ENCODE measurements at regions not wholly inside any gene's neighbourhood (a gene's known extent, or its start where the extent isn't known, plus 50 kb on each side); places are given as distances from the start of the nearest gene placed in this dataset.
"Not testable (repeated sequence)": the region's sequence is repeated elsewhere in the genome, so short reads cannot be mapped to it uniquely, and the experiment has no call there.

DNA sequence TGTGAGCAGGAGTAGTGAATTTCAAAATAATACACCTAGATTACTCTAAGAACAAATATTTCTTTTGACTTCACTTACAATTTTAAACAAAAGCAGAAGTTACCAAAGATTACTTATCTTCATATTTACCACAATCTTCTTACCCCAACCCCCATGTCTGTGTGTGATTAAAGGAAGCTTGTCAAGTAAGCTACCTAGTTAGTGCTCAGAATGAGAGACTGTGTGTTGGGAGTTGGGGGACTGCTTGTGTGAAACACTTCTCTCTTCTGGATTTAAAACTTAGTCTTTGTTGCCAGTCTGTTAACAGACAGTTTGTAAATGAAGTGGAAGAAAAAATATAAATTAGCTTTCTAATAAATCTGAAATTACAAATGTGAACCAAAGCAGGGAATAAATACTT is 145.3 kb upstream of the PABPC3 start:
- H2AK5ac ChIP-seq (ENCODE audit: low read depth, low read length); H2AFZ ChIP-seq (ENCODE audit: low read length); H3K4ac ChIP-seq (ENCODE audit: low read length); H3K4me1 ChIP-seq (ENCODE audit: control insufficient read depth in 2 of 2, insufficient read depth in 1 of 2, low read depth in 1 of 2, low read length in 2 of 2); H3K4me3 ChIP-seq (ENCODE audit: low read length in 2 of 2); H3K14ac ChIP-seq (ENCODE audit: low read length); H4K8ac ChIP-seq (ENCODE audit: low read depth, low read length); H3K27ac ChIP-seq (replicated peaks; ENCODE audit: low read length); H3K9ac ChIP-seq (ENCODE audit: low read depth, low read length, poor library complexity); H3K27me3 ChIP-seq (ENCODE audit: control insufficient read depth in 3 of 3, insufficient read depth in 3 of 3, low read depth in 1 of 3, low read length in 3 of 3); H3K4me2 ChIP-seq (ENCODE audit: insufficient read depth, low read length, poor library complexity, severe bottlenecking); H3K18ac ChIP-seq (ENCODE audit: low read length); DNase-seq (ENCODE audit: low spot score); H3K23ac ChIP-seq (ENCODE audit: low read depth, low read length, poor library complexity); H4K91ac ChIP-seq (ENCODE audit: low read depth, low read length, poor library complexity); H3K9me3 ChIP-seq (replicated peaks in 1 of 2; ENCODE audit: control insufficient read depth in 2 of 2, insufficient read depth in 1 of 2, low read depth in 1 of 2, low read length in 2 of 2); H2BK120ac ChIP-seq (ENCODE audit: low read depth, low read length); H3K36me3 ChIP-seq (replicated peaks in 1 of 2; ENCODE audit: control insufficient read depth in 2 of 2, insufficient read depth in 2 of 2, low read length in 2 of 2); H2BK12ac ChIP-seq (ENCODE audit: low read length); H2BK5ac ChIP-seq (ENCODE audit: low read length); H3K79me1 ChIP-seq (ENCODE audit: low read depth, low read length); H2BK15ac ChIP-seq (ENCODE audit: low read length): not testable (repeated sequence)

DNA sequence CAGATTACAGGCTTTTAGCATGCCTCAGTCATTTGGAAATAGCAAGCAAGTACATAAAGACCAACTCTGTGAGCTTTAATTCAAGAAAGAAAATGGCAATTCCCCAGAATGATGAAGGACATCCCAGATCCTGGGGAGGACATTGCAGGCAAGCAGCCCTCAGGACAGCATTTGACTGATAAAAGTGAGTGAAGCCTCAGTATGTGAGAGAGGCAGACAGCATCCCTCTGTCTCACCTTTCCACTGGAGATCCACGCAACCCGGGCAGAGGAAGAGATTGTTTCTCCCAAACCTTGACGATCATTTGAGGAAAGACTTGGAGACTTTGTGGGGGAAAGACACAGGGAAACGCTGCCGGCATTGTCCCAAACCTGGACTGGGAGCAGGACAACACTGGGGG is 128.0 kb upstream of the PABPC3 start:
- H2AK5ac ChIP-seq (ENCODE audit: low read depth, low read length); H2BK5ac ChIP-seq (ENCODE audit: low read length); H3K4me1 ChIP-seq (ENCODE audit: control insufficient read depth in 2 of 2, insufficient read depth in 1 of 2, low read depth in 1 of 2, low read length in 2 of 2); H4K91ac ChIP-seq (ENCODE audit: low read depth, low read length, poor library complexity); H2BK120ac ChIP-seq (ENCODE audit: low read depth, low read length); H3K27me3 ChIP-seq (ENCODE audit: control insufficient read depth in 3 of 3, insufficient read depth in 3 of 3, low read depth in 1 of 3, low read length in 3 of 3); H3K9ac ChIP-seq (ENCODE audit: low read depth, low read length, poor library complexity); H3K23ac ChIP-seq (ENCODE audit: low read depth, low read length, poor library complexity); H3K4ac ChIP-seq (ENCODE audit: low read length); H4K8ac ChIP-seq (ENCODE audit: low read depth, low read length); H3K14ac ChIP-seq (ENCODE audit: low read length); H2BK15ac ChIP-seq (ENCODE audit: low read length); H3K9me3 ChIP-seq (replicated peaks in 1 of 2; ENCODE audit: control insufficient read depth in 2 of 2, insufficient read depth in 1 of 2, low read depth in 1 of 2, low read length in 2 of 2); H3K27ac ChIP-seq (replicated peaks; ENCODE audit: low read length); DNase-seq (ENCODE audit: low spot score); H3K79me1 ChIP-seq (ENCODE audit: low read depth, low read length); H2BK12ac ChIP-seq (ENCODE audit: low read length); H3K36me3 ChIP-seq (replicated peaks in 1 of 2; ENCODE audit: control insufficient read depth in 2 of 2, insufficient read depth in 2 of 2, low read length in 2 of 2); H3K18ac ChIP-seq (ENCODE audit: low read length): not testable (repeated sequence)
- Histone ChIP-seq H3K4me2 (ENCODE audit: insufficient read depth, low read length, poor library complexity, severe bottlenecking) (peak overlapping the region; percentile 45), H2AFZ (ENCODE audit: low read length) (peak overlapping the region; percentile 87), H3K4me3 (ENCODE audit: low read length in 2 of 2) (peak overlapping the region; percentile 53 to 75)
- no CpG with 5 or more reads among the region's 5 CpGs for WGBS, 2 donors (ENCODE audit: extremely low coverage in 2 of 2, insufficient read length in 2 of 2, insufficient replicate concordance in 1 of 2)

DNA sequence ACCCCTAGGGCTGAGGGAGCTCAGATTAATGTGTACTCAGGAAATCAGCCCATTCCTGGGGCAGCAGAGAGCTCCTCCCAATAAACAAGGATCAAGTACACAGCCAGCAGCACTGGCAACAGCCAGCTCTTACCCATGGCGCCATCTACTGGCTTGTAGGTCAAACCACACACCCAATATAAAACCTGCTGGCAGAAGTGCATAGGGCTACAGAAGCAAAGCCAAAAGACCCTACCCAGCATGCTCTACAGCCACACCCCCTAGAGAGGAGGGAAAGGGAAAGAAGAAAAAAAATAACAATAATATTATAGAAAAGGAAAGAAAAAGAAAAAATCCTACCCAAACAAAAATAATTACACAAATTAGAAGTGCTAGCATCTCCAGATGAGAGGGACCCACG is 127.5 kb upstream of the PABPC3 start:
- H2BK12ac ChIP-seq (ENCODE audit: low read length); H3K36me3 ChIP-seq (replicated peaks in 1 of 2; ENCODE audit: control insufficient read depth in 2 of 2, insufficient read depth in 2 of 2, low read length in 2 of 2); H2BK120ac ChIP-seq (ENCODE audit: low read depth, low read length); H3K14ac ChIP-seq (ENCODE audit: low read length); H3K4ac ChIP-seq (ENCODE audit: low read length); H3K23ac ChIP-seq (ENCODE audit: low read depth, low read length, poor library complexity); H4K8ac ChIP-seq (ENCODE audit: low read depth, low read length); H2BK15ac ChIP-seq (ENCODE audit: low read length); H4K91ac ChIP-seq (ENCODE audit: low read depth, low read length, poor library complexity); H3K4me2 ChIP-seq (ENCODE audit: insufficient read depth, low read length, poor library complexity, severe bottlenecking); H3K27me3 ChIP-seq (ENCODE audit: control insufficient read depth in 3 of 3, insufficient read depth in 3 of 3, low read depth in 1 of 3, low read length in 3 of 3); H3K18ac ChIP-seq (ENCODE audit: low read length); H3K9ac ChIP-seq (ENCODE audit: low read depth, low read length, poor library complexity); DNase-seq (ENCODE audit: low spot score); H2AK5ac ChIP-seq (ENCODE audit: low read depth, low read length); H3K9me3 ChIP-seq (replicated peaks in 1 of 2; ENCODE audit: control insufficient read depth in 2 of 2, insufficient read depth in 1 of 2, low read depth in 1 of 2, low read length in 2 of 2); H3K27ac ChIP-seq (replicated peaks; ENCODE audit: low read length); H2BK5ac ChIP-seq (ENCODE audit: low read length); H3K79me1 ChIP-seq (ENCODE audit: low read depth, low read length); H3K4me1 ChIP-seq (ENCODE audit: control insufficient read depth in 2 of 2, insufficient read depth in 1 of 2, low read depth in 1 of 2, low read length in 2 of 2): not testable (repeated sequence)
- H2AFZ ChIP-seq (ENCODE audit: low read length), result peak overlapping the region; percentile 87
- WGBS, 2 donors (ENCODE audit: extremely low coverage in 2 of 2, insufficient read length in 2 of 2, insufficient replicate concordance in 1 of 2), result no CpG with 5 or more reads among the region's 2 CpGs
- H3K4me3 ChIP-seq (ENCODE audit: low read length in 2 of 2), result peak overlapping the region in 1 of 2 donors; percentile 53

DNA sequence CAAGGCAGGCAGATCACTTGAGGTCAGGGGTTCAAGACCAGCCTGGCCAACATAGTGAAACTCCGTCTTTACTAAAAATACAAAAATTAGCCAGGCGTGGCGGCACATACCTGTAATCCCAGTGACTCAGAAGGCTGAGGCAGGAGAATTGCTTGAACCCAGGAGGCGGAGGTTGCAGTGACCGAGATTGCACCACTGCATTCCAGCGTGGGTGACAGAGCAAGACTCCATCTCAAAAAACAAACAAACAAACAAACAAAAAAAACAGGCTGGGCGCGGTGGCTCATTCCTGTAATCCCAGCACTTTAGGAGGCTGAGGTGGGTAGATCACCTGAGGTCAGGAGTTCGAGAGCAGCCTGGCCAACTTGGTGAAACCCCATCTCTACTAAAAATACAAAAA is 122.8 kb upstream of the PABPC3 start:
- H3K36me3 ChIP-seq (replicated peaks in 1 of 2; ENCODE audit: control insufficient read depth in 2 of 2, insufficient read depth in 2 of 2, low read length in 2 of 2); H3K4me2 ChIP-seq (ENCODE audit: insufficient read depth, low read length, poor library complexity, severe bottlenecking); H3K9ac ChIP-seq (ENCODE audit: low read depth, low read length, poor library complexity); DNase-seq (ENCODE audit: low spot score); H3K14ac ChIP-seq (ENCODE audit: low read length); H3K18ac ChIP-seq (ENCODE audit: low read length); H4K8ac ChIP-seq (ENCODE audit: low read depth, low read length); H3K9me3 ChIP-seq (replicated peaks in 1 of 2; ENCODE audit: control insufficient read depth in 2 of 2, insufficient read depth in 1 of 2, low read depth in 1 of 2, low read length in 2 of 2); H3K79me1 ChIP-seq (ENCODE audit: low read depth, low read length); H2BK120ac ChIP-seq (ENCODE audit: low read depth, low read length); H2BK15ac ChIP-seq (ENCODE audit: low read length); H2BK5ac ChIP-seq (ENCODE audit: low read length); H3K4me3 ChIP-seq (ENCODE audit: low read length in 2 of 2); H3K4ac ChIP-seq (ENCODE audit: low read length); H2BK12ac ChIP-seq (ENCODE audit: low read length); H3K27me3 ChIP-seq (ENCODE audit: control insufficient read depth in 3 of 3, insufficient read depth in 3 of 3, low read depth in 1 of 3, low read length in 3 of 3); H4K91ac ChIP-seq (ENCODE audit: low read depth, low read length, poor library complexity); H2AFZ ChIP-seq (ENCODE audit: low read length); H3K27ac ChIP-seq (replicated peaks; ENCODE audit: low read length); H3K23ac ChIP-seq (ENCODE audit: low read depth, low read length, poor library complexity); H2AK5ac ChIP-seq (ENCODE audit: low read depth, low read length); H3K4me1 ChIP-seq (ENCODE audit: control insufficient read depth in 2 of 2, insufficient read depth in 1 of 2, low read depth in 1 of 2, low read length in 2 of 2): not testable (repeated sequence)
- WGBS, 2 donors (ENCODE audit: extremely low coverage in 2 of 2, insufficient read length in 2 of 2, insufficient replicate concordance in 1 of 2), result no CpG with 5 or more reads among the region's 9 CpGs

Data from neuronal stem cell (in vitro differentiated cells).